H9 (cell line): ENCODE measurements at regions not wholly inside any gene's neighbourhood (a gene's known extent, or its start where the extent isn't known, plus 50 kb on each side); places are given as distances from the start of the nearest gene placed in this dataset.

Experiments
- DNase-seq: peaks from one replicate; pipeline ENCODE4 v3.0.0-alpha.2; 2017
- H2AFZ ChIP-seq: one replicate; pipeline ENCODE4 v1.6.1; 2013; ENCODE audit warnings: mild to moderate bottlenecking, low read length, control low read depth, moderate library complexity
- H2AK5ac ChIP-seq: 2 replicates; pipeline ENCODE4 v1.6.1; 2013; ENCODE audit warnings: low read length, control low read depth, mixed read lengths; ENCODE audit not compliant: insufficient read length
- H2BK120ac ChIP-seq: one replicate; pipeline ENCODE4 v1.6.1; 2013; ENCODE audit warnings: low read depth, mild to moderate bottlenecking, low read length, control low read depth, inconsistent platforms; ENCODE audit not compliant: poor library complexity, severe bottlenecking
- H2BK12ac ChIP-seq: 2 replicates; pipeline ENCODE4 v1.6.1; 2013; ENCODE audit warnings: low read length, control low read depth, mixed read lengths, low read depth; ENCODE audit not compliant: insufficient read length
- H2BK15ac ChIP-seq: 2 replicates; pipeline ENCODE4 v1.6.1; 2013; ENCODE audit warnings: low read depth, low read length, control low read depth
- H2BK20ac ChIP-seq: one replicate; pipeline ENCODE4 v1.6.1; 2013; ENCODE audit warnings: low read depth, mild to moderate bottlenecking, low read length, control low read depth, inconsistent platforms; ENCODE audit not compliant: poor library complexity, severe bottlenecking
- H2BK5ac ChIP-seq: 2 replicates; pipeline ENCODE4 v1.6.1; 2013; ENCODE audit warnings: low read length, control low read depth, mixed read lengths; ENCODE audit not compliant: insufficient read length
- H3K14ac ChIP-seq: 2 replicates; pipeline ENCODE4 v1.6.1; 2013; ENCODE audit warnings: low read length, control low read depth; ENCODE audit not compliant: insufficient read depth
- H3K18ac ChIP-seq: 2 replicates; pipeline ENCODE4 v1.6.1; 2013; ENCODE audit warnings: low read depth, mild to moderate bottlenecking, mixed read lengths, low read length, control low read depth; ENCODE audit not compliant: insufficient read length
- H3K23ac ChIP-seq: 2 replicates; pipeline ENCODE4 v1.6.1; 2013; ENCODE audit warnings: low read length, control low read depth, mixed read lengths, low read depth; ENCODE audit not compliant: insufficient read length
- H3K23me2 ChIP-seq: 2 replicates; pipeline ENCODE4 v1.6.1; 2013; ENCODE audit warnings: low read depth, mild to moderate bottlenecking, mixed read lengths, low read length, control low read depth; ENCODE audit not compliant: insufficient read length, poor library complexity, severe bottlenecking
- H3K27ac ChIP-seq: 2 replicates; pipeline ENCODE4 v1.5.1; 2013; ENCODE audit warnings: low read length, control low read depth, mixed read lengths, low read depth; ENCODE audit not compliant: insufficient read length
- H3K27me3 ChIP-seq: 2 replicates; pipeline ENCODE4 v1.6.1; 2013; ENCODE audit warnings: low read length, control low read depth, inconsistent platforms; ENCODE audit not compliant: insufficient read depth
- H3K4ac ChIP-seq: 2 replicates; pipeline ENCODE4 v1.6.1; 2013; ENCODE audit warnings: low read depth, mild to moderate bottlenecking, control low read depth, inconsistent platforms, low read length, moderate library complexity
- H3K4me1 ChIP-seq: 2 replicates; pipeline ENCODE4 v1.6.1; 2013; ENCODE audit warnings: low read length, control low read depth, inconsistent platforms; ENCODE audit not compliant: insufficient read depth
- H3K4me2 ChIP-seq: 2 replicates; pipeline ENCODE4 v1.6.1; 2013; ENCODE audit warnings: low read length, control low read depth, mixed read lengths; ENCODE audit not compliant: insufficient read length, insufficient read depth
- H3K56ac ChIP-seq: 2 replicates; pipeline ENCODE4 v1.6.1; 2013; ENCODE audit warnings: low read depth, mild to moderate bottlenecking, mixed read lengths, low read length, control low read depth; ENCODE audit not compliant: insufficient read length
- H3K79me1 ChIP-seq: 2 replicates; pipeline ENCODE4 v1.6.1; 2013; ENCODE audit warnings: low read depth, mild to moderate bottlenecking, moderate library complexity, low read length, control low read depth, inconsistent platforms; ENCODE audit not compliant: insufficient read depth, poor library complexity, severe bottlenecking
- H3K79me2 ChIP-seq: 2 replicates; pipeline ENCODE4 v1.6.1; 2013; ENCODE audit warnings: low read length, control low read depth, inconsistent platforms; ENCODE audit not compliant: insufficient read depth
- H3K9ac ChIP-seq: 2 replicates; pipeline ENCODE4 v1.6.1; 2013; ENCODE audit warnings: low read length, control low read depth, mixed read lengths; ENCODE audit not compliant: insufficient read length; ENCODE audit errors: extremely low read depth
- H3K9me3 ChIP-seq: one replicate; pipeline ENCODE4 v1.6.1; 2013; ENCODE audit warnings: low read depth, low read length, inconsistent platforms; ENCODE audit not compliant: control insufficient read depth
- H3T11ph ChIP-seq: one replicate; pipeline ENCODE4 v1.6.1; 2013; ENCODE audit warnings: mild to moderate bottlenecking, low read length, control low read depth, inconsistent platforms
- H4K20me1 ChIP-seq: one replicate; pipeline ENCODE4 v1.6.1; 2013; ENCODE audit not compliant: control insufficient read depth, insufficient read length, insufficient read depth
- H4K5ac ChIP-seq: 2 replicates; pipeline ENCODE4 v1.6.1; 2013; ENCODE audit warnings: low read depth, mild to moderate bottlenecking, mixed read lengths, low read length, control low read depth; ENCODE audit not compliant: insufficient read length
- H4K8ac ChIP-seq: replicated peaks from 2 replicates; pipeline ENCODE4 v1.6.1; 2013; ENCODE audit warnings: low read length, control low read depth, mixed read lengths, low read depth; ENCODE audit not compliant: insufficient read length
- H4K91ac ChIP-seq: 2 replicates; pipeline ENCODE4 v1.6.1; 2013; ENCODE audit warnings: low read depth, mild to moderate bottlenecking, moderate library complexity, mixed read lengths, low read length, control low read depth; ENCODE audit not compliant: insufficient read length
- H3K27ac Mint-ChIP-seq, 3 experiments: 2 replicates in 2 of 3; 3 replicates in 1 of 3; pipeline ENCODE4 v1.8.0; 2020 to 2021; ENCODE audit warnings: mixed read lengths in 3 of 3, mild to moderate bottlenecking in 1 of 3, moderate library complexity in 1 of 3
- H3K27me3 Mint-ChIP-seq: 2 replicates; pipeline ENCODE4 v1.8.0; 2021; ENCODE audit warnings: low read depth, mild to moderate bottlenecking, moderate library complexity, mixed read lengths
- H3K36me3 Mint-ChIP-seq, 3 experiments: 2 replicates in 2 of 3; 3 replicates in 1 of 3; pipeline ENCODE4 v1.8.0; 2020 to 2021; ENCODE audit warnings: low read depth in 3 of 3, mixed read lengths in 3 of 3; ENCODE audit not compliant: insufficient read depth in 1 of 3
- H3K4me1 Mint-ChIP-seq, 2 experiments: 2 replicates each; pipeline ENCODE4 v1.8.0; 2020; ENCODE audit warnings: mixed read lengths in 2 of 2
- H3K4me3 Mint-ChIP-seq, 2 experiments: 2 replicates in 1 of 2; 3 replicates in 1 of 2; pipeline ENCODE4 v1.8.0; 2020 to 2021; ENCODE audit warnings: mild to moderate bottlenecking in 2 of 2, mixed read lengths in 2 of 2, moderate library complexity in 1 of 2
- H3K9me3 Mint-ChIP-seq, 2 experiments: 2 replicates in 1 of 2; 3 replicates in 1 of 2; pipeline ENCODE4 v1.8.0; 2020; ENCODE audit warnings: mild to moderate bottlenecking in 2 of 2, mixed read lengths in 2 of 2, moderate library complexity in 1 of 2
- CTCF ChIP-seq: fragments of 200-600 bp; sonication (generic); conservative IDR thresholded peaks from 3 replicates; pipeline ENCODE4 v1.8.0; 2021; ENCODE audit warnings: antibody characterized with exemption, mild to moderate bottlenecking
- WGBS: extraction: QIAGEN DNeasy Blood & Tissue Kit; methylation state at CpG from one replicate; pipeline ENCODE4 v1.1.7; 2013; ENCODE audit warnings: missing lambda C conversion rate, low lambda C conversion rate, mixed read lengths; ENCODE audit not compliant: insufficient read length; ENCODE audit errors: extremely low coverage; 5-methylcytosine and 5-hydroxymethylcytosine counted together

GRCh38 chr6:11835065-11835464 lies 56.5 kb upstream of the ADTRP start:
- no peaks in the 10 kb centered on the region for H3K79me1 ChIP-seq
- no peaks in the 10 kb centered on the region for H4K20me1 ChIP-seq
- H2AFZ ChIP-seq, result no peak overlapping the region
- Mint-ChIP-seq H3K9me3 (peaks cover 26 to 27% of the 10 kb centered on the region in 2 experiments), H3K27ac (no peak overlapping the region), H3K4me3 (no peak overlapping the region), H3K4me1 (peaks cover 10 to 14% of the 10 kb centered on the region in 2 experiments), H3K27me3 (peaks cover 4% of the 10 kb centered on the region; the same call in 1 of the 2 replicates), H3K36me3 (peaks cover 2 to 32% (median 16%) of the 10 kb centered on the region in 3 experiments; a peak in 5 of 7 replicates)
- TF ChIP-seq CTCF, result no peak
- no peaks in the 10 kb centered on the region for H3K79me2 ChIP-seq
- H3K9ac ChIP-seq, result no peak overlapping the region
- H4K8ac ChIP-seq, result no peak overlapping the region
- no peak overlapping the region for H2BK15ac ChIP-seq
- no peak overlapping the region for H3T11ph ChIP-seq
- H2BK120ac ChIP-seq, result no peak overlapping the region
- H2BK20ac ChIP-seq, result no peak overlapping the region
- H3K27ac ChIP-seq, result no peak overlapping the region
- no peak overlapping the region for H3K23ac ChIP-seq
- H3K9me3 ChIP-seq, result no peaks in the 10 kb centered on the region
- H3K18ac ChIP-seq, result no peak overlapping the region
- H3K4ac ChIP-seq, result no peak overlapping the region
- no CpG with 5 or more reads among the region's 2 CpGs for WGBS
- no peak overlapping the region for H4K91ac ChIP-seq
- H2BK5ac ChIP-seq, result no peak overlapping the region
- no peaks in the 10 kb centered on the region for H3K23me2 ChIP-seq
- no peak overlapping the region for H2AK5ac ChIP-seq
- H3K4me1 ChIP-seq, result peaks cover 4% of the 10 kb centered on the region; the same call in 1 of the 2 replicates
- H3K4me2 ChIP-seq, result no peak overlapping the region
- H3K27me3 ChIP-seq, result no peaks in the 10 kb centered on the region
- no peak for DNase-seq
- H3K56ac ChIP-seq, result no peak overlapping the region
- H4K5ac ChIP-seq, result no peak overlapping the region
- no peak overlapping the region for H3K14ac ChIP-seq
- no peak overlapping the region for H2BK12ac ChIP-seq
